ENCODE measurements at regions not wholly inside any gene's neighbourhood (a gene's known extent, or its start where the extent isn't known, plus 50 kb on each side); places are given as distances from the start of the nearest gene placed in this dataset.
"Not testable (repeated sequence)": the region's sequence is repeated elsewhere in the genome, so short reads cannot be mapped to it uniquely, and the experiment has no call there.

GRCh38 chr12:77225373-77225772 is 160.0 kb upstream of the E2F7 start:
- TF ChIP-seq CTCF (IDR thresholded peaks at IDR 0.05; ENCODE audit: low read depth, low read length, missing control alignments) = no peak
- DNase-seq (ENCODE audit: low read depth) = no peak

GRCh38 chr12:77224346-77224745 is 159.0 kb upstream of the E2F7 start:
- no peak for TF ChIP-seq CTCF (IDR thresholded peaks at IDR 0.05; ENCODE audit: low read depth, low read length, missing control alignments)
- no peak overlapping the region for H3K4me3 ChIP-seq (ENCODE audit: low read depth, low read length)
- no peak for DNase-seq (ENCODE audit: low read depth)

More at GRCh38 chr12:77225373-77225772, 160.0 kb upstream of the E2F7 start:
- H3K4me3 ChIP-seq (ENCODE audit: low read depth, low read length) = no peak overlapping the region

- no peak for TF ChIP-seq CTCF (IDR thresholded peaks at IDR 0.05; ENCODE audit: low read depth, low read length, missing control alignments)
- no peak overlapping the region for H3K4me3 ChIP-seq (ENCODE audit: low read depth, low read length)
- no peak for DNase-seq (ENCODE audit: low read depth)
Measured at GRCh38 chr12:77222336-77222735, 157.0 kb upstream of the E2F7 start.

GRCh38 chr12:77220586-77220985 is 155.2 kb upstream of the E2F7 start:
- DNase-seq (ENCODE audit: low read depth) = no peak
- no peak overlapping the region for H3K4me3 ChIP-seq (ENCODE audit: low read depth, low read length)
- TF ChIP-seq CTCF (IDR thresholded peaks at IDR 0.05; ENCODE audit: low read depth, low read length, missing control alignments) = no peak

GRCh38 chr12:77218278-77218677 is 152.9 kb upstream of the E2F7 start:
- TF ChIP-seq CTCF (IDR thresholded peaks at IDR 0.05; ENCODE audit: low read depth, low read length, missing control alignments) = no peak
- no peak overlapping the region for H3K4me3 ChIP-seq (ENCODE audit: low read depth, low read length)
- no peak for DNase-seq (ENCODE audit: low read depth)

GRCh38 chr12:77216136-77216535 is 150.8 kb upstream of the E2F7 start:
- DNase-seq (ENCODE audit: low read depth); H3K4me3 ChIP-seq (ENCODE audit: low read depth, low read length): not testable (repeated sequence)

- no peak for TF ChIP-seq CTCF (IDR thresholded peaks at IDR 0.05; ENCODE audit: low read depth, low read length, missing control alignments)
- H3K4me3 ChIP-seq (ENCODE audit: low read depth, low read length) = no peak overlapping the region
- DNase-seq (ENCODE audit: low read depth) = no peak
Measured at GRCh38 chr12:77214136-77214535, 148.8 kb upstream of the E2F7 start.

- TF ChIP-seq CTCF (IDR thresholded peaks at IDR 0.05; ENCODE audit: low read depth, low read length, missing control alignments) = no peak
- H3K4me3 ChIP-seq (ENCODE audit: low read depth, low read length) = no peak overlapping the region
- DNase-seq (ENCODE audit: low read depth) = no peak
Measured at GRCh38 chr12:77213319-77213718, 147.9 kb upstream of the E2F7 start.
